ENCODE measurements at regions not wholly inside any gene's neighbourhood (a gene's known extent, or its start where the extent isn't known, plus 50 kb on each side); places are given as distances from the start of the nearest gene placed in this dataset.

DNA sequence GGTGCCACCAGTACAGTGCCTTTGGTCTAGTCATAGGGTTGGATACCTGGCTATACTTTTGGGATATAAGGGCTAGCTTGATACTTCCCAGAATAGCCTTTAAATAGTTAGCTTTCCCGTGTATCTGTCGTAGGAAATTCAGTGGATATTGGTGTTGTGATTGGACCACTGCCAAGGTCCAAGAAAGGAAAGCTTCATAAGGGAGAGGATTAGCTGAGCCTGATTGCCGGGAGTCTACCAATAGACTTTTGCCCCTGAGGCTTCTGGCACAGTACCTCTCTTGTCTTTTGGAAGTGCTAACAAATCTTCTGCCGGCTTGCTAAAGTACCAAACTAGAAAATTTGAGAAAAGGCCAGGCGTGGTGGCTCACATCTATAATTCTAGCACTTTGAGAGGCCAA, 61.1 kb upstream of the XIST start:
- Histone ChIP-seq H3K23ac (ENCODE audit: low read depth, low read length) (no peak overlapping the region), H3K18ac (ENCODE audit: low read depth, low read length) (no peak overlapping the region), H4K91ac (ENCODE audit: insufficient read depth, low read depth, low read length) (no peak overlapping the region), H3K4me1 (ENCODE audit: control insufficient read depth, insufficient read depth, low read length) (peaks cover 11% of the 10 kb centered on the region), H3K4me3 (ENCODE audit: insufficient read depth, low read depth, low read length) (no peak overlapping the region), H3K4ac (ENCODE audit: low read depth, low read length) (no peak overlapping the region), H2BK15ac (ENCODE audit: low read depth, low read length) (no peak overlapping the region), H4K5ac (ENCODE audit: low read depth, low read length) (no peak overlapping the region), H3K79me1 (ENCODE audit: low read depth in 1 of 2, low read length in 2 of 2) (peaks cover 0 to 4% of the 10 kb centered on the region in 2 experiments; a peak in 1 of 4 replicates), H4K20me1 (ENCODE audit: insufficient read depth, low read length) (no peaks in the 10 kb centered on the region), H3K56ac (ENCODE audit: extremely low read depth, insufficient read depth, low read length) (no peak overlapping the region), H3K4me2 (ENCODE audit: low read depth, low read length) (no peak overlapping the region), H3K36me3 (ENCODE audit: control insufficient read depth, insufficient read depth, low read length) (no peaks in the 10 kb centered on the region), H2AK9ac (replicated peaks; ENCODE audit: low read depth, low read length, poor library complexity) (no peak overlapping the region), H4K8ac (ENCODE audit: low read depth in 2 of 2, low read length in 2 of 2) (no peak overlapping the region), H2AFZ (replicated peaks; ENCODE audit: low read length, poor library complexity) (no peak overlapping the region), H2AK5ac (ENCODE audit: low read depth, low read length) (no peak overlapping the region), H3K27me3 (ENCODE audit: control insufficient read depth, insufficient read depth, low read length) (peaks cover 8% of the 10 kb centered on the region), H3K14ac (replicated peaks; ENCODE audit: low read depth, low read length) (no peak overlapping the region), H3K27ac (ENCODE audit: insufficient read depth, low read length) (no peak overlapping the region), H3K9ac (ENCODE audit: low read depth, low read length) (no peak overlapping the region), H3K9me1 (ENCODE audit: insufficient read depth, low read length) (peaks cover 3% of the 10 kb centered on the region; the same call in 1 of the 2 replicates), H2BK20ac (ENCODE audit: low read depth, low read length) (no peak overlapping the region), H3K9me3 (ENCODE audit: control insufficient read depth, insufficient read depth, low read length) (no peaks in the 10 kb centered on the region), H2BK5ac (ENCODE audit: low read depth, low read length, poor library complexity, severe bottlenecking) (no peak overlapping the region), H2BK120ac (ENCODE audit: low read depth, low read length) (no peak overlapping the region)
- no CpG with 5 or more reads among the region's 5 CpGs for WGBS, 2 experiments (ENCODE audit: extremely low coverage in 2 of 2, insufficient read length in 1 of 2)
- no peak for TF ChIP-seq RAD21 (IDR thresholded peaks at IDR 0.05; ENCODE audit: low read length)
- no peak for TF ChIP-seq MAFK (IDR thresholded peaks at IDR 0.05; ENCODE audit: low read depth, low read length)
- TF ChIP-seq CEBPB (IDR thresholded peaks at IDR 0.05; ENCODE audit: low read depth, low read length), result no peak
- no peak for TF ChIP-seq NFE2L2 (IDR thresholded peaks at IDR 0.05; ENCODE audit: low read depth, low read length)
- TF ChIP-seq, protein P1, sequence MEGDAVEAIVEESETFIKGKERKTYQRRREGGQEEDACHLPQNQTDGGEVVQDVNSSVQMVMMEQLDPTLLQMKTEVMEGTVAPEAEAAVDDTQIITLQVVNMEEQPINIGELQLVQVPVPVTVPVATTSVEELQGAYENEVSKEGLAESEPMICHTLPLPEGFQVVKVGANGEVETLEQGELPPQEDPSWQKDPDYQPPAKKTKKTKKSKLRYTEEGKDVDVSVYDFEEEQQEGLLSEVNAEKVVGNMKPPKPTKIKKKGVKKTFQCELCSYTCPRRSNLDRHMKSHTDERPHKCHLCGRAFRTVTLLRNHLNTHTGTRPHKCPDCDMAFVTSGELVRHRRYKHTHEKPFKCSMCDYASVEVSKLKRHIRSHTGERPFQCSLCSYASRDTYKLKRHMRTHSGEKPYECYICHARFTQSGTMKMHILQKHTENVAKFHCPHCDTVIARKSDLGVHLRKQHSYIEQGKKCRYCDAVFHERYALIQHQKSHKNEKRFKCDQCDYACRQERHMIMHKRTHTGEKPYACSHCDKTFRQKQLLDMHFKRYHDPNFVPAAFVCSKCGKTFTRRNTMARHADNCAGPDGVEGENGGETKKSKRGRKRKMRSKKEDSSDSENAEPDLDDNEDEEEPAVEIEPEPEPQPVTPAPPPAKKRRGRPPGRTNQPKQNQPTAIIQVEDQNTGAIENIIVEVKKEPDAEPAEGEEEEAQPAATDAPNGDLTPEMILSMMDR (conservative IDR thresholded peaks at IDR 0.05; ENCODE audit: low read depth, low read length), result no peak
- no peak for TF ChIP-seq MXI1 (IDR thresholded peaks at IDR 0.05; ENCODE audit: borderline replicate concordance, low read depth, low read length)
- no peak for TF ChIP-seq SMC3 (IDR thresholded peaks at IDR 0.05; ENCODE audit: low read depth, low read length)
- TF ChIP-seq, protein P2, sequence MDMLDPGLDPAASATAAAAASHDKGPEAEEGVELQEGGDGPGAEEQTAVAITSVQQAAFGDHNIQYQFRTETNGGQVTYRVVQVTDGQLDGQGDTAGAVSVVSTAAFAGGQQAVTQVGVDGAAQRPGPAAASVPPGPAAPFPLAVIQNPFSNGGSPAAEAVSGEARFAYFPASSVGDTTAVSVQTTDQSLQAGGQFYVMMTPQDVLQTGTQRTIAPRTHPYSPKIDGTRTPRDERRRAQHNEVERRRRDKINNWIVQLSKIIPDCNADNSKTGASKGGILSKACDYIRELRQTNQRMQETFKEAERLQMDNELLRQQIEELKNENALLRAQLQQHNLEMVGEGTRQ (IDR thresholded peaks at IDR 0.05; ENCODE audit: low read depth, low read length), result no peak
- TF ChIP-seq POLR2A (IDR thresholded peaks at IDR 0.05; ENCODE audit: low read depth, low read length), result no peak
- no peak for TF ChIP-seq RCOR1 (IDR thresholded peaks at IDR 0.05; ENCODE audit: insufficient replicate concordance, low read length)
- no peak for TF ChIP-seq CHD1 (IDR thresholded peaks at IDR 0.05; ENCODE audit: low read depth, low read length)
- TF ChIP-seq, protein P3, sequence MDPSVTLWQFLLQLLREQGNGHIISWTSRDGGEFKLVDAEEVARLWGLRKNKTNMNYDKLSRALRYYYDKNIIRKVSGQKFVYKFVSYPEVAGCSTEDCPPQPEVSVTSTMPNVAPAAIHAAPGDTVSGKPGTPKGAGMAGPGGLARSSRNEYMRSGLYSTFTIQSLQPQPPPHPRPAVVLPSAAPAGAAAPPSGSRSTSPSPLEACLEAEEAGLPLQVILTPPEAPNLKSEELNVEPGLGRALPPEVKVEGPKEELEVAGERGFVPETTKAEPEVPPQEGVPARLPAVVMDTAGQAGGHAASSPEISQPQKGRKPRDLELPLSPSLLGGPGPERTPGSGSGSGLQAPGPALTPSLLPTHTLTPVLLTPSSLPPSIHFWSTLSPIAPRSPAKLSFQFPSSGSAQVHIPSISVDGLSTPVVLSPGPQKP (IDR thresholded peaks at IDR 0.05; ENCODE audit: borderline replicate concordance, low read depth, low read length), result no peak
- no peak for TF ChIP-seq BHLHE40 (IDR thresholded peaks at IDR 0.05; ENCODE audit: low read depth, low read length)
- no peak for TF ChIP-seq RFX5 (IDR thresholded peaks at IDR 0.05; ENCODE audit: low read depth, low read length)
- TF ChIP-seq FOS (IDR thresholded peaks at IDR 0.05; ENCODE audit: low read depth, low read length), result no peak
- no peak for TF ChIP-seq MAZ (IDR thresholded peaks at IDR 0.05; ENCODE audit: borderline replicate concordance, low read depth, low read length)
- ChIA-PET CTCF (interaction anchor here (0.8 kb wide), 1 partner anchor 44 kb away, joined by 6 read pairs; no protein-coding TSS in a partner anchor), POLR2A (ENCODE audit: unreplicated experiment) (no interaction called here)
- DNase-seq, result peak; percentile 43
- no TSS peak for BruUV-seq (replicated peaks)
- dilution Hi-C loops (cut with HindIII; ENCODE audit: low sequenced_read_pairs, unreplicated experiment), result no loop called here
- intact Hi-C loops (cut with micrococcal nuclease), result no loop called here
- in situ Hi-C loops (cut with MboI; ENCODE audit: low sequenced_read_pairs), result no loop called here
- no peak for ATAC-seq (ENCODE audit: low read depth)

Data from IMR-90 (cell line).